ENCODE measurements at regions not wholly inside any gene's neighbourhood (a gene's known extent, or its start where the extent isn't known, plus 50 kb on each side); places are given as distances from the start of the nearest gene placed in this dataset.

GRCh38 chr13:80083853-80084676, 256.9 kb downstream of the SPRY2 start:
- no peak for TF ChIP-seq CTCF (IDR thresholded peaks at IDR 0.05 in 8 of 11, conservative IDR thresholded peaks at IDR 0.05 in 3 of 11)
- TF ChIP-seq POLR2A (IDR thresholded peaks at IDR 0.05), result no peak

All from spleen (tissue), 7 donors.